IPS-NIHi11 (cell line): ENCODE measurements at regions not wholly inside any gene's neighbourhood (a gene's known extent, or its start where the extent isn't known, plus 50 kb on each side); places are given as distances from the start of the nearest gene placed in this dataset.
"Not testable (repeated sequence)": the region's sequence is repeated elsewhere in the genome, so short reads cannot be mapped to it uniquely, and the experiment has no call there.

Source experiments
- DNase-seq: peaks from one replicate; pipeline ENCODE4 v3.0.0; 2012; ENCODE audit warnings: mixed read lengths, low spot score

DNA sequence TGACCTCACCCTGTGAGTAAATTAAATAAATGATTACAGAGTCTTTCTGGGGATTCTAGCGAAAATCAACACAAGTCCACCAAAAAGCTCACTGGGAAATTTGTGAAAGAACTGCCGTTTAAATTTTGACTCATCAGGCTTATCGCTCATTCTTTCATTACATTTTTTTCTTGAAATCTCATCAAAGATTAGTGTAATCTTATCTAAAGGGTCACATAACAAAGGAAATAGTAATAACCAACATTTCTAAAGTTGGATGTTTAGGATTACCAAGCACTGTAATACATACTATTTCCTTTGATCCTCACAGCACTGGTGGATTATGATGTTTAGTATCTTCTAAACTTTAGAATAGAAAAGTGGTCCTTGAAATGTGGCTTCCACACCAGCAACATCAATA, 111.1 kb upstream of the CBLB start:
- no peak for DNase-seq

GRCh38 chr3:105982207-105982606, 113.4 kb upstream of the CBLB start:
- DNase-seq: no peak

GRCh38 chr3:105984837-105985236, 116.0 kb upstream of the CBLB start:
- no peak for DNase-seq

DNA sequence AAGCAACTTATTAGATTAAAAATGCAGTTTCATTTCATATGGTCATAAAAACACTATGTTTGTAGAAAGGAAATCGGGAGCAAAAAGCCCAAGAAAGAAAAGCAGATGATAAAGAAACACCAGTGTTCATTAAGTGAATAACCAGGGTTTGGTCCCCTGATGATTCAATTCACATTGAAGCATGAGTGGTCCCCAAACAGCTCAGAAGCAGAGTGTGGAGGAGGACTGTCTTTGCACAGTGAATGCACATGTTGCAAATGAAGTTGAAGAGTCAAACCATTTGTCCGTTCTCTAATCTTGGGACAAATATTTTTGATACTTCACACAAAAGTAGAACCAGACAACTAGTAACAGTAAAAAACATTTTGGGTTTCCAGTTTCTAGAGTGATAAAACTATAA, 117.5 kb upstream of the CBLB start:
- not testable (repeated sequence) for DNase-seq

DNA sequence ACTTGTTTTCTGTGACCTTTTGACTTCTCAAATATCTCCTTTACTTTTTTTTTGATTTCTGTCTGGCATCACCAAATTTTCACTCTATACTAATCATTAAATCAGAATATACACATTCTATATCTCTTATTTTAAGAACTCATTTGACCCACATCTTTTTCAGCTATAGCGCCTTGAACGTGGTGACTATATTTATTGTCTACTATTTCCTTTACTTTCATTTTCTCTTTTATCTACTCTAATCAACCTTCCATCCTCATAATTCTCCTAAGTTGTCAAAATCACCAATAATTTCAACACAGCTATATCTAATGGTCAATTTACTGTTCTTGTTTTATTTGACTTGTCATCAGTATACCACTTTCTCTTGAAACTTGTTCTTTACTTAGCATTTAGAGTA, 119.0 kb upstream of the CBLB start:
- no peak for DNase-seq

DNA sequence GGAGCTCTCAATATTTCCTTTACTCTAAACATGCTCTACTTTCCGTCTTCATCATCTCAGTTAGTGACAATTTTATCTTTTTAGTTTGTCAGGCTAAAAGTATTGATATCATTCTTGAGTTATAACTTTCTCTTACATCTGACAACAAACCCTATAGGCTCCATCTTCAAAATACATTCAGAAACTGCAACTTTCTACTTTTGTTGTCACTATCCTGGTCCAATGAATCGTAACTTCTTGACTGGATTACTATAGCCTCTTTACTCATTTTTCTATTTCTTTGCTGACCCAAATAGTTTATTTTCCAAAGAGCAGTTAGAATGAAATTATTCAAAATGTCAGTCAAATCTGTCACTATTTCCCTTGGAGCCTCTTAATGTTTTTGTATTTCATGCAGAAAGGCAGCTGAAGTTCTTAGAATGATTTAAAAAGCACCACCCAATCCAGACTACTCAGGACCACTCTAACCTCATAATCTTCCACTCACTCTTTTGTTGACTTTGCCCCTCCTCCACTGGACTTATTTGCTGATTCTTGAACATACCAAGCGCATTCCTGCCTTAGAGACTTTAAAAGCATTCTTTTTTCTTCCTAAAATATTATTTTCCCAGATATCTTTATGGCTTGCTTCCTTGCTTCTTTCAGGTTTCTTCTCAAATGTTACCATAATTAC, 119.9 kb upstream of the CBLB start:
- DNase-seq: no peak

DNA sequence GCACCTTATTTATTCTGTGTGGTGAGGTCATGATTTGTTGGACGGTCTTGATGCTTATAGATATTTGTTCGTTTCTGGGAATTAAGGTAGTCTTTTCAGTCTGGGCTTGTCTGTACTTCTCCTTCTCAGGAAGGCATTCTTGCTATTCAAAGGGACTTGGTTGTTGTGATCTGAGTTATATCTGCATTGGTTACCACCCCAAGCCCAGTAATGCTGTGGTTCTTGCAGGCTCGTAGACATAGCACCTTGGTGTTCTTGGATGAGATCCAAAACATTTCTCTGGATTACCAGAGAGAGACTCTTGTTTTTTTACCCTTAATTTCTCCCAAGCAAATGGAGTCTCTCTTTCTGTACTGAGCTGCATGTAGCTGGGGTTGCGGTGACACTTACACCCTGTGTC, 128.0 kb upstream of the CBLB start:
- no peak for DNase-seq

DNA sequence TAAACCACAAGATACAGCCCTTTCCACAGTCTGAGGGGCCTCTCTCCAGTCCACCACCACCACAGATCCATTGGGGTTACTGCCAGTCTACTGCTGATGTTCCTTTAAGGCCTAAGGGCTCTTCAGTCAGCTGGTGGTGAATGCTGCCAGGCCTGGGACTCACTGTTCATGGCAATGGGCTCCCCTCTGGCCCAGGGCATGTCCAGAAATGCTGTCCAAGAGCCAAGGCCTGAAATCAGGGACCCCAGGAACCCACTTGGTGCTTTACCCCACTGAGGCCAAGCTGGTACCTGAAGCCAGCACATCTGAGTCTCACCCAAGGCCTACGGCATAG, 128.6 kb upstream of the CBLB start:
- DNase-seq: no peak

DNA sequence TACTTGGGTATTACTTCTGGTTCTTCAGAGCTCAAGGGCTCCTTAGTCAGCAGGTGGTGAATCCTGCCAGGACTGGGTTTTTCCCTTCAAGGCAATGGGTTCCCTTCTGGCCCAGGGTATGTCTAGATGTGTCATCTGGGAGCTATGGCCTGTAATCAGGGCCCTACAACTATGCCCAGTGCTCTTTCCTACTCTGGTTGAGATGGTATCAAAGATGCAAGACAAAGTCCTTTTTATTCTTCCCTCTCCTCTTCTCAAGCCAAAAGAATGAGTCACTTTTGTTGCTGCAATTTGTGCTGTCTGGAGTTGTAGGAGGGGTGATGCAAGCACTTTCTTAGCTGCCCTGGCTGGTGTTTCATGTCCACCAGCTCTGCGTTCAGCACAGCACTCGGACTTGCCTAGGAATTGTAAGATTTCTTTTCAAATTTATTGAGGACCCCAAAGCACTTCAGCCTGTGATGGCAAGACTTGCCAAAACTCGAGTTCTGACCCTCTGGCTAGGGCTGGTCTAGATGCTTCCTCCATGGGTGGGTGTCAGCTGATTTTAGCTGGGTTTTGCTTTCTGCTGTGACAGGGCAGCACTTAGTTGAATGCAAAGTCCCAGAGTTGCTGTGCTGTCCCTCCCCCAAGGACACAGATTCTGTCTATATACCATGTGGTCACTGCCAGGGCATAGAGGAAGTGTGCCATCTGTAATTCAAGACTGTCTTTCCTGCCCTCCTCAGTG, 129.2 kb upstream of the CBLB start:
- DNase-seq: no peak

GRCh38 chr3:105999856-106000255, 131.0 kb upstream of the CBLB start:
- DNase-seq: no peak

GRCh38 chr3:106001923-106002322, 133.1 kb upstream of the CBLB start:
- no peak for DNase-seq

GRCh38 chr3:106004137-106004681, 135.4 kb upstream of the CBLB start:
- DNase-seq: no peak

DNA sequence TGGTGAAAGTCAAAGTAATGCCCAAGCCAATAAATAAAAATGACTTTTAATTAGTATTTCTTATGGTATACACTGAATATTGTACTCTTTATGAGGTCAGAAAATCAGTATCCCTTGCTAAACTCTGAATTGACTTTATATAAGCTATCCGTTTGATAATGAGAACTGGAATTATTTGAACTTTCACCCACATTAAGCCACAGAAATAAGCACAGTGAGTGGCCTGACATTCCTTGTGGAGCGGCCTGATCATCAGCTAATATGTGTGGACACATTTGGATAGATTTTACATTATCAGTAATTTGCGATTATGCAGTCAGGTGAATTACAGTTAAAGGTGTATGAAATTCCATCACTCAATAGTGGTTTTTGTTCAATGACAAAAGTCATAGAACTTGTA, 136.0 kb upstream of the CBLB start:
- DNase-seq: no peak

GRCh38 chr3:106006001-106006400, 137.2 kb upstream of the CBLB start:
- DNase-seq: no peak

GRCh38 chr3:106006571-106006970, 137.8 kb upstream of the CBLB start:
- no peak for DNase-seq

- no peak for DNase-seq
Observed at GRCh38 chr3:106007512-106007911, 138.7 kb upstream of the CBLB start.

GRCh38 chr3:106008766-106009165, 140.0 kb upstream of the CBLB start:
- no peak for DNase-seq

GRCh38 chr3:106010829-106011228, 142.0 kb upstream of the CBLB start:
- no peak for DNase-seq

GRCh38 chr3:106013971-106014370, 145.2 kb upstream of the CBLB start:
- no peak for DNase-seq

GRCh38 chr3:106014518-106014917, 145.7 kb upstream of the CBLB start:
- no peak for DNase-seq

GRCh38 chr3:106014971-106015370, 146.2 kb upstream of the CBLB start:
- DNase-seq: no peak

- no peak for DNase-seq
Observed at GRCh38 chr3:106018102-106018501, 149.3 kb upstream of the CBLB start.

GRCh38 chr3:106018929-106019550, 150.2 kb upstream of the CBLB start:
- no peak for DNase-seq
